NCI-H345 (cell line): ENCODE measurements at regions not wholly inside any gene's neighbourhood (a gene's known extent, or its start where the extent isn't known, plus 50 kb on each side); places are given as distances from the start of the nearest gene placed in this dataset.
"Not testable (repeated sequence)": the region's sequence is repeated elsewhere in the genome, so short reads cannot be mapped to it uniquely, and the experiment has no call there.

Experiments used
- DNase-seq: peaks from one replicate; lab custom pipeline; 2025; lab: John Stamatoyannopoulos, UW

- DNase-seq, result no peak
These were observed 468.4 kb upstream of the C1orf87 start for GRCh38 chr1:60541831-60542532.

GRCh38 chr1:60540141-60540540 is 466.6 kb upstream of the C1orf87 start:
- no peak for DNase-seq

GRCh38 chr1:60535713-60536112 is 462.1 kb upstream of the C1orf87 start:
- no peak for DNase-seq

- no peak for DNase-seq
These were observed 454.0 kb upstream of the C1orf87 start for GRCh38 chr1:60527567-60527966.

- no peak for DNase-seq
These were observed 443.4 kb upstream of the C1orf87 start for GRCh38 chr1:60516996-60517395.

GRCh38 chr1:60510162-60510561 is 436.6 kb upstream of the C1orf87 start:
- no peak for DNase-seq

GRCh38 chr1:60504206-60504840 is 430.8 kb upstream of the C1orf87 start:
- DNase-seq, result no peak

- DNase-seq, result no peak
These were observed 429.8 kb upstream of the C1orf87 start for GRCh38 chr1:60503266-60503925.

GRCh38 chr1:60502506-60502905 is 428.9 kb upstream of the C1orf87 start:
- no peak for DNase-seq

GRCh38 chr1:60489916-60490480 is 416.4 kb upstream of the C1orf87 start:
- not testable (repeated sequence) for DNase-seq

GRCh38 chr1:60488847-60489246 is 415.3 kb upstream of the C1orf87 start:
- no peak for DNase-seq

- DNase-seq, result no peak
These were observed 414.2 kb upstream of the C1orf87 start for GRCh38 chr1:60487565-60488345.

- no peak for DNase-seq
These were observed 409.9 kb upstream of the C1orf87 start for GRCh38 chr1:60483509-60483908.

- DNase-seq, result no peak
These were observed 396.7 kb upstream of the C1orf87 start for GRCh38 chr1:60470246-60470645.

- DNase-seq, result no peak
These were observed 390.2 kb upstream of the C1orf87 start for GRCh38 chr1:60463786-60464185.

- DNase-seq, result no peak
These were observed 389.6 kb upstream of the C1orf87 start for GRCh38 chr1:60463146-60463545.

- no peak for DNase-seq
These were observed 388.5 kb upstream of the C1orf87 start for GRCh38 chr1:60461925-60462595.

- no peak for DNase-seq
These were observed 384.5 kb upstream of the C1orf87 start for GRCh38 chr1:60458111-60458510.

- no peak for DNase-seq
These were observed 376.3 kb upstream of the C1orf87 start for GRCh38 chr1:60449876-60450275.

GRCh38 chr1:60448850-60449249 is 375.3 kb upstream of the C1orf87 start:
- DNase-seq, result no peak

- DNase-seq, result no peak
These were observed 371.1 kb upstream of the C1orf87 start for GRCh38 chr1:60444680-60445079.

- DNase-seq, result no peak
These were observed 362.6 kb upstream of the C1orf87 start for GRCh38 chr1:60436186-60436585.
